OCI-LY3 (cell line): ENCODE measurements at regions not wholly inside any gene's neighbourhood (a gene's known extent, or its start where the extent isn't known, plus 50 kb on each side); places are given as distances from the start of the nearest gene placed in this dataset.

ENCODE experiments used
- H2AFZ ChIP-seq: fragments of 200-600, 300-600 bp; shearing (Covaris generic); 2 replicates; pipeline ENCODE4 v1.6.0; 2014; ENCODE audit warnings: antibody characterized with exemption, low read depth, low read length
- H3K27ac ChIP-seq: fragments of 200-600, 300-600 bp; sonication (generic); 2 replicates; pipeline ENCODE4 v1.5.1; 2014; ENCODE audit warnings: mild to moderate bottlenecking, low read length, moderate library complexity, mixed read lengths
- H3K27me3 ChIP-seq: fragments of 200-600, 300-600 bp; sonication (generic); 2 replicates; pipeline ENCODE4 v1.6.1; 2014; ENCODE audit warnings: low read depth, low read length, mixed read lengths
- H3K36me3 ChIP-seq: fragments of 200-600, 300-600 bp; sonication (generic); replicated peaks from 2 replicates; pipeline ENCODE3; 2014; ENCODE audit warnings: low read depth, low read length, mixed read lengths
- H3K4me1 ChIP-seq: fragments of 300-600, 200-600 bp; sonication (generic); 2 replicates; pipeline ENCODE4 v1.6.1; 2014; ENCODE audit warnings: low read length, mixed read lengths
- H3K4me2 ChIP-seq: fragments of 200-600, 300-600 bp; sonication (generic); 2 replicates; pipeline ENCODE4 v1.6.1; 2014; ENCODE audit warnings: low read length, mixed read lengths
- H3K4me3 ChIP-seq: fragments of 300-600, 200-600 bp; sonication (generic); 2 replicates; pipeline ENCODE4 v1.5.1; 2014; ENCODE audit warnings: antibody characterized with exemption, mild to moderate bottlenecking, low read length, moderate library complexity
- H3K79me2 ChIP-seq: fragments of 300-600, 200-600 bp; shearing (Covaris generic); 2 replicates; pipeline ENCODE4 v1.6.1; 2014; ENCODE audit warnings: mild to moderate bottlenecking, low read length, mixed read lengths
- H3K9ac ChIP-seq: fragments of 300-600, 200-600 bp; shearing (Covaris generic); 2 replicates; pipeline ENCODE4 v1.6.0; 2014; ENCODE audit warnings: mild to moderate bottlenecking, low read length, moderate library complexity
- H3K9me3 ChIP-seq: fragments of 200-600, 300-600 bp; shearing (Covaris generic); 2 replicates; pipeline ENCODE4 v1.6.1; 2014; ENCODE audit warnings: low read length, mixed read lengths; ENCODE audit not compliant: insufficient read depth
- H4K20me1 ChIP-seq: fragments of 200-600, 300-600 bp; sonication (generic); 2 replicates; pipeline ENCODE4 v1.6.1; 2016; ENCODE audit warnings: low read length, mixed read lengths; ENCODE audit not compliant: insufficient read depth
- CTCF ChIP-seq: fragments of 200-600, 300-600 bp; sonication (generic); IDR thresholded peaks from 2 replicates; pipeline ENCODE4 v1.5.1; 2014; ENCODE audit warnings: antibody characterized with exemption, low read length, low read depth
- EZH2phosphoT487 ChIP-seq: fragments of 200-600 bp; shearing (Covaris generic); IDR thresholded peaks from 2 replicates; pipeline ENCODE4 v1.6.1; 2018; ENCODE audit warnings: antibody characterized with exemption, mixed run types, low read depth

- no peaks in the 10 kb centered on the region for H3K4me1 ChIP-seq
- H3K79me2 ChIP-seq: no peaks in the 10 kb centered on the region
- H3K9me3 ChIP-seq: no peaks in the 10 kb centered on the region
- H3K9ac ChIP-seq: no peak overlapping the region
- H4K20me1 ChIP-seq: no peaks in the 10 kb centered on the region
- no peak overlapping the region for H3K4me2 ChIP-seq
- no peak overlapping the region for H3K27ac ChIP-seq
- H2AFZ ChIP-seq: no peak overlapping the region
- H3K4me3 ChIP-seq: no peak overlapping the region
- H3K36me3 ChIP-seq: no peaks in the 10 kb centered on the region
- no peak for TF ChIP-seq EZH2phosphoT487
- no peak for TF ChIP-seq CTCF
- no peaks in the 10 kb centered on the region for H3K27me3 ChIP-seq
Observed at GRCh38 chr2:6067089-6067488, 374.9 kb downstream of the SOX11 start.

- Histone ChIP-seq H2AFZ (no peak overlapping the region), H3K27me3 (no peaks in the 10 kb centered on the region), H3K9ac (no peak overlapping the region), H4K20me1 (no peaks in the 10 kb centered on the region), H3K27ac (no peak overlapping the region), H3K36me3 (no peaks in the 10 kb centered on the region), H3K4me1 (no peaks in the 10 kb centered on the region), H3K4me3 (no peak overlapping the region), H3K9me3 (no peaks in the 10 kb centered on the region), H3K4me2 (no peak overlapping the region), H3K79me2 (no peaks in the 10 kb centered on the region)
- TF ChIP-seq EZH2phosphoT487: no peak
- no peak for TF ChIP-seq CTCF
Observed at GRCh38 chr2:6067806-6068205, 375.6 kb downstream of the SOX11 start.

GRCh38 chr2:6068429-6068828 lies 376.2 kb downstream of the SOX11 start:
- H4K20me1 ChIP-seq: no peaks in the 10 kb centered on the region
- H3K9ac ChIP-seq: no peak overlapping the region
- TF ChIP-seq EZH2phosphoT487: no peak
- TF ChIP-seq CTCF: no peak
- H2AFZ ChIP-seq: no peak overlapping the region
- no peak overlapping the region for H3K4me3 ChIP-seq
- no peak overlapping the region for H3K4me2 ChIP-seq
- no peaks in the 10 kb centered on the region for H3K9me3 ChIP-seq
- H3K79me2 ChIP-seq: no peaks in the 10 kb centered on the region
- no peak overlapping the region for H3K27ac ChIP-seq
- no peaks in the 10 kb centered on the region for H3K4me1 ChIP-seq
- no peaks in the 10 kb centered on the region for H3K36me3 ChIP-seq
- H3K27me3 ChIP-seq: no peaks in the 10 kb centered on the region

GRCh38 chr2:6069381-6069780 lies 377.2 kb downstream of the SOX11 start:
- Histone ChIP-seq H3K9ac (no peak overlapping the region), H3K79me2 (no peaks in the 10 kb centered on the region), H3K4me2 (no peak overlapping the region), H4K20me1 (no peaks in the 10 kb centered on the region), H2AFZ (no peak overlapping the region), H3K4me3 (no peak overlapping the region), H3K9me3 (no peaks in the 10 kb centered on the region), H3K36me3 (no peaks in the 10 kb centered on the region), H3K4me1 (no peaks in the 10 kb centered on the region), H3K27me3 (no peaks in the 10 kb centered on the region), H3K27ac (no peak overlapping the region)
- no peak for TF ChIP-seq EZH2phosphoT487

GRCh38 chr2:6071519-6071918 lies 379.3 kb downstream of the SOX11 start:
- Histone ChIP-seq H3K9me3 (no peaks in the 10 kb centered on the region), H2AFZ (no peak overlapping the region), H3K4me1 (no peaks in the 10 kb centered on the region), H3K4me3 (no peak overlapping the region), H3K79me2 (no peaks in the 10 kb centered on the region), H3K4me2 (no peak overlapping the region), H3K27ac (no peak overlapping the region), H3K27me3 (no peaks in the 10 kb centered on the region), H3K36me3 (no peaks in the 10 kb centered on the region), H3K9ac (no peak overlapping the region), H4K20me1 (no peaks in the 10 kb centered on the region)
- no peak for TF ChIP-seq EZH2phosphoT487
- no peak for TF ChIP-seq CTCF
